HG03439 (cell line): ENCODE measurements at regions not wholly inside any gene's neighbourhood (a gene's known extent, or its start where the extent isn't known, plus 50 kb on each side); places are given as distances from the start of the nearest gene placed in this dataset.
"Not testable (repeated sequence)": the region's sequence is repeated elsewhere in the genome, so short reads cannot be mapped to it uniquely, and the experiment has no call there.

Experiments
- ATAC-seq: cut with Tn5 transposase; IDR thresholded peaks from one replicate; pipeline ENCODE4 v1.9.1; 2021; ENCODE audit warnings: mild to moderate bottlenecking, moderate library complexity; ENCODE audit not compliant: unreplicated experiment

DNA sequence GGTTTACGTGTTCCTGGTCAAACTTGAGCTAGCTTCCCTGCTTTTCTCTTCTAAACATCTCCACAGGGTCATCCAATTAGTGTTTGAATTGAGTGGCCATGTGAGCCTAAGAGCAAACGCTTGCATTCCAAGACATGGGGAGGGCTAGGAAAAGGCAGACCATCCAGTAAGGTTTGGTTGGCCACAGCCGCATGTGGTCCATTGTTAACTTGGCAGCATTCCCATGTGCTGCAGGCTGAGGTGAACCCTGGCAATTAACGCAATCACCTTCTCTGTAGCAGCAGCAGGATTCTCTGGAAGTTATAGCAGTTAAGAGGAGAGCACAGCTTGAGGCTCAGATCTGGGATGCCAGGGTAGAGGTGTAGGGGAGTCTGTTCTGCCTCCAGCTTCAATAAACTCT, 502.2 kb upstream of the LMCD1 start:
- ATAC-seq = no peak

DNA sequence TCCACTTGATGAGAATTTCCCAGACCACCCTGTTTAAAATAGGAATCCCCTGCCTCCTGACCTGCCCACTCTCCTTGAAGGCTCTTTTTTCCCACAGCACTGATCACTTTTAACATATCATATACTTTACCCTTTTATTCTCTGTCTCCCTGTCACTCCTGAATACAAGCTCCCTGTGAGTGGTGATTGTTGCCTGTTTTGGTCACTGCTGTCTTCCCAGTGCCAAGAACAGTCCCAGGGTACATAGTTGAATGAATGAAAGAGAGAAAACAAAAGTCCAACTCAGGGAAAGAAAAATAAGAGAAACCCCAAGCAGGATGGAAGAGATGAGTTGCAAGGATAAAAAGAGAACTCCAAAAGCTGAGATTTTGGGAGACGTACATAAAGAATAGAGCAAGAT, 500.3 kb upstream of the LMCD1 start:
- ATAC-seq = no peak

DNA sequence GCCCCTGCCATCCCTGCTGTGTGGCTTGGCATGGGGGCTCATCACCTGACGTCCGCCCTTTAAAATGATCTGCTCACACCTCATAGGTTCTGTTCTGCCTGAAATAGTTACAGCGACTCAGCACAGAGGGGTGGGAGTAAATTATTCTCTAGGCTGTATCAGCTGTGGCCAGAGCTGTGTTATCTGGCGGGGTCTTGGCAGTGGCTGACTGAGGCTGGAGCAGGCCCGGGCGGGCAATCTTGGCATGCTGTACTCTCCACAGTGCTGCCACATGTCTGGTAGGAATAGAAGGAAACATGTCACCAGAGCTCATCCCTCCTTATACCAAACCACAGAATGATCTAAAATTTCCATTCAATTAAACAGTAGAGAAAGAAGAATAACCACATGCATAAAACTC, 499.9 kb upstream of the LMCD1 start:
- no peak for ATAC-seq

- no peak for ATAC-seq
These were observed 489.7 kb upstream of the LMCD1 start for GRCh38 chr3:8011902-8012301.

- ATAC-seq = no peak
These were observed 481.4 kb upstream of the LMCD1 start for GRCh38 chr3:8020047-8020841.

GRCh38 chr3:8027954-8028353, 473.7 kb upstream of the LMCD1 start:
- no peak for ATAC-seq

DNA sequence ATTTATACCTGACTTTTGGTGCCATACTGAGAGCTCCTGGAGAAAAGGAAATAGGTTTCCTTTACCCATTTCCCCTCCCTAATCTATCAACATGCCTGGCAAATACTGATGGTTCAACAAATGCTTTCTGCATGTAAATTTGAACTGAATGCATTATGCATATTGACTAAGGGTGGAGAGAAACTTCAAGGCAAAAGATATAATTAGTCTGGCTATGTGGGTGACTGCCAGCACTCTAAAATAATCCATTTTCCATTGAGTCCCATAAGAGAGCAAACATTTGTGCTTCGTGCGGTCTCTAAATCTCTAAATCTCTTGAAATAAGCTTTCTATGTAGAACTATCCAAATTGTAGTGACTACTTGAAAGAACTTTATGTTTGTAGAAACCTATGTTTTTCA, 451.3 kb upstream of the LMCD1 start:
- no peak for ATAC-seq

DNA sequence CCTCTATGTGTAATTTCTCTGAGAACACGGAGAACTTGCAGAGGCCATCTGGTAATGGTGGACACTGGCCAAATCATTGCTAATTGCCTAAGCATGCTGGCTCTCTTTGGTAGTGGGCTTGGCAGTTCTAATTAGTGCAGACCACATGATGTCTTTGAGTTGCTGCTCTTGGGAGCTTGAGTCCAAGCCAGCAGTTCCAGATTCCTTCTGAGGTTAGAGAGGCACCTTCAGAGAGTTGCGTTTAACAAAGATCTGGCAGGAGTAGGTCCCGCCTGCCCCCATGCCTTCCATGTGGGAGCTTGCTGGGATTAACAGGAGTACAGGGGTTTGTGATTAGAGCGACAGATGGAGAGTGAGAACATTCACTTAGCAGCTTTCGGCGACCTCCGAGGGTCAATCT, 449.0 kb upstream of the LMCD1 start:
- ATAC-seq = no peak

GRCh38 chr3:8068135-8068534, 433.5 kb upstream of the LMCD1 start:
- not testable (repeated sequence) for ATAC-seq

DNA sequence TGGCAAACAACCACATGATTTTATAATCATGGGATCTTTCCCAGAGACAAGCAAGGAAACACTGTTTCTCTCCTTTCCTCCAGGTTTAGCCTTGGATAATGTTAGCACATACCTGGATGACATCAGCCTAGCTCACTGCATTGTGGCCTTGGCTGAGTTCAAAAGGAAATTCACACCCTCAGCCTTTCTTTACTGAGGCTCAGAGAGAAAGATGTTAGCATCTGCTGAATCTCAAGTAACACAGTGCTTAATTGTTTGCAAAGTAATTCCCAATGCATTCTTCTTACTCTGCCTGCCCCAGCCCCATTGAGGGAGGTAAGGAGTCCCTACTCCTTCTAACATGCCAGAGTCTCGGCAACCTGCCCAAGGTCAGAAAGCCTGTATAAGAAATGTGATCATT, 432.2 kb upstream of the LMCD1 start:
- ATAC-seq = no peak

DNA sequence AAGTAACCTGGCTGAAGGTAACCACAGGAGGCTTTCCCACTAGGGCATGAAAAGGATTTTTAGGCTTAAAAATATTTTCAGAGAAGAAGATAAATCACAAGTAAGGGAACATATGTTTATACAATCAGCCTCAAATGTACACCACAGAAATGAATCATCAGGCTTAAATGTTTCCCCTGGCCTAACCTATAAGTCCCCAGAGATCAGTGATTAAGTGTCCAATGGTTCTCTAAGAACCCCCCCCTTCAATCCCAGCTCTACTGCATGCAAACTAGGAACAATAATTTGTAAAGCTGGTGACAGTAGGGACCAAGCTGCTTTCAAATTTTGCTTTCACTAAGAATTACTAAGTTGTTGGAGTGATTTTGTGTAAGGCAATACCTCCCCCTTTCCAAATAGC, 431.6 kb upstream of the LMCD1 start:
- no peak for ATAC-seq

DNA sequence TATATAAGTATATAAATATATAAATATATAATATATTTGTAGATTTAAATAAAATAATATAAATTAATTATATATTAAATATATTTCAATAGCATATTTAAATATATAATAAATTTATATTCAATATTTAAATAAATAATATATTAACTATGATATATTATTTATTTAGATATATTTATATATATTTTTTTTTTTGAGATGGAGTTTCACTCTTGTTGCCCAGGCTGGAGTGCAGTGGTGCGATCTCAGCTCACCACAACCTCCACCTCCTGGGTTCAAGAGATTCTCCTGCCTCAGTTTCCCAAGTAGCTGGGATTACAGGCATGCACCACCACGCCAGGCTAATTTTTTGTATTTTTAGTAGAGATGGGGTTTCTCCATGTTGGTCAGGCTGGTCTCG, 426.9 kb upstream of the LMCD1 start:
- ATAC-seq = not testable (repeated sequence)

- no peak for ATAC-seq
These were observed 424.5 kb upstream of the LMCD1 start for GRCh38 chr3:8077126-8077525.

DNA sequence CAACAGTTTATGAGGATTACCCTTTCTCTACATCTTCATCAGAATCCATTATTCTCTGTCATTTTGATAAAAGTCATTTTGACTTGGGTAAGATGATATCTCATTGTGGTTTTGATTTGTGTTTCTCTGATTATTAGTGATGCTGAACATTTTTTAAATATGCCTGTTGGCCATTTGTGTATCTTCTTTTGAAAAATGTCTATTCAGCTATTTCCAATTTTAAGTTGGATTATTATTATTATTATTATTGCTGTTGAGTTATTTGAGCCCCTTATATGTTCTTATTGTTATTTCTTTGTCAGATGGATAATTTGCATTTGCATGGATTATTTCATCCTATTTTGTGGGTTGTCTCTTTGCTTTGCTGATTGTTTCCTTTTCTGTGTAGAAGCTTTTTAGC, 421.2 kb upstream of the LMCD1 start:
- ATAC-seq = no peak

- ATAC-seq = no peak
These were observed 416.1 kb upstream of the LMCD1 start for GRCh38 chr3:8085498-8085897.

DNA sequence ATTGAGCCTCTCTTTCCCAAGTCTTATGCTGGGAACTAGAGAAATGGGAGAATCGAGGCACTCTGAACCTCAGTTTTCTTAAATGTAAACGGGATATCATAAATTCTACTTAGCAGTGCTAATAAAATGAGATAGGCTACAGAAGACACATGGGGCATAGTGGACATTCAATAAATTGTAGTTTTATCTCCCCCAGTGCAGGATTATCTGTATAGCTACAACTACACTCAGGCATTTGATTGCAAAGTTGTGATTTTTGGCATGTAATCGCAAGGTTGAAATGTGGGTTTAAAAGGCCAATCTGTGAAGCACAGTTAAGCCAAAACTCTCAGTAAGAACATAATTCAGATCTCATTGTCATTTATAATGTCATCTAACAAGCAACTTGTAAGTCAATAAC, 413.7 kb upstream of the LMCD1 start:
- ATAC-seq = no peak

- ATAC-seq = no peak
These were observed 407.2 kb upstream of the LMCD1 start for GRCh38 chr3:8094415-8094814.

- no peak for ATAC-seq
These were observed 405.9 kb upstream of the LMCD1 start for GRCh38 chr3:8095724-8096123.

GRCh38 chr3:8097690-8098089, 403.9 kb upstream of the LMCD1 start:
- ATAC-seq = no peak

- no peak for ATAC-seq
These were observed 397.7 kb upstream of the LMCD1 start for GRCh38 chr3:8103954-8104353.

- no peak for ATAC-seq
These were observed 394.7 kb upstream of the LMCD1 start for GRCh38 chr3:8106921-8107320.

GRCh38 chr3:8110966-8111798, 390.4 kb upstream of the LMCD1 start:
- ATAC-seq = peak; percentile 97
